VCaP (cell line): ENCODE measurements at regions not wholly inside any gene's neighbourhood (a gene's known extent, or its start where the extent isn't known, plus 50 kb on each side); places are given as distances from the start of the nearest gene placed in this dataset.
"Not testable (repeated sequence)": the region's sequence is repeated elsewhere in the genome, so short reads cannot be mapped to it uniquely, and the experiment has no call there.

Source experiments
- H3K27ac ChIP-seq: fragments of 450-650 bp; 2 replicates; pipeline ENCODE4 v1.5.1; 2017
- TF ChIP-seq, protein P1 (sequence below): fragments of 450-650 bp; conservative IDR thresholded peaks from 2 replicates; pipeline ENCODE4 v1.5.1; 2017; ENCODE audit warnings: mild to moderate bottlenecking, moderate library complexity

- TF ChIP-seq, protein P1, sequence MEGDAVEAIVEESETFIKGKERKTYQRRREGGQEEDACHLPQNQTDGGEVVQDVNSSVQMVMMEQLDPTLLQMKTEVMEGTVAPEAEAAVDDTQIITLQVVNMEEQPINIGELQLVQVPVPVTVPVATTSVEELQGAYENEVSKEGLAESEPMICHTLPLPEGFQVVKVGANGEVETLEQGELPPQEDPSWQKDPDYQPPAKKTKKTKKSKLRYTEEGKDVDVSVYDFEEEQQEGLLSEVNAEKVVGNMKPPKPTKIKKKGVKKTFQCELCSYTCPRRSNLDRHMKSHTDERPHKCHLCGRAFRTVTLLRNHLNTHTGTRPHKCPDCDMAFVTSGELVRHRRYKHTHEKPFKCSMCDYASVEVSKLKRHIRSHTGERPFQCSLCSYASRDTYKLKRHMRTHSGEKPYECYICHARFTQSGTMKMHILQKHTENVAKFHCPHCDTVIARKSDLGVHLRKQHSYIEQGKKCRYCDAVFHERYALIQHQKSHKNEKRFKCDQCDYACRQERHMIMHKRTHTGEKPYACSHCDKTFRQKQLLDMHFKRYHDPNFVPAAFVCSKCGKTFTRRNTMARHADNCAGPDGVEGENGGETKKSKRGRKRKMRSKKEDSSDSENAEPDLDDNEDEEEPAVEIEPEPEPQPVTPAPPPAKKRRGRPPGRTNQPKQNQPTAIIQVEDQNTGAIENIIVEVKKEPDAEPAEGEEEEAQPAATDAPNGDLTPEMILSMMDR, result no peak
These were observed 1194.5 kb downstream of the PLA2G4A start for GRCh38 chr1:188023206-188023605.

GRCh38 chr1:188027613-188028012 is 1198.9 kb downstream of the PLA2G4A start:
- TF ChIP-seq, protein P1, result no peak
- no peak overlapping the region for H3K27ac ChIP-seq

More at GRCh38 chr1:188023206-188023605, 1194.5 kb downstream of the PLA2G4A start:
- H3K27ac ChIP-seq, result no peak overlapping the region

DNA sequence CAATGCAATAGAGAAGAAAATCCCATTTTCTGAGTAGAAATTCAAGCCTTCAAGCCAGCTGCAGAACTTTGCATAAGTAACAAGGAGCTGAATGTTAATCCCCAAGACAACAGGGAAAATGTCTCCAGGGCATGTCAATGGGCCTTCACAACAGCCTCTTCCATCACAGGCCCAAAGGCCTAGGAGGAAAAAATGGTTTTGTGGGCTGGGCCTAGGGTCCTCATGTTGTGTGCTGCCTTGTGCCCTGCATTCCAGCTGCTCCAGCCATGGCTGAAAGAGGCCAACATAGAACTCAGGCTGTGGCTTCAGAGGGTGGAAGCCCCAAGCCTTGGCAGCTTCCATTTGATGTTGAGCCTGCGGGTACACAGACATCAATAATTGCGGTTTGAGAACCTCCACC is 1208.8 kb downstream of the PLA2G4A start:
- H3K27ac ChIP-seq, result not testable (repeated sequence)

DNA sequence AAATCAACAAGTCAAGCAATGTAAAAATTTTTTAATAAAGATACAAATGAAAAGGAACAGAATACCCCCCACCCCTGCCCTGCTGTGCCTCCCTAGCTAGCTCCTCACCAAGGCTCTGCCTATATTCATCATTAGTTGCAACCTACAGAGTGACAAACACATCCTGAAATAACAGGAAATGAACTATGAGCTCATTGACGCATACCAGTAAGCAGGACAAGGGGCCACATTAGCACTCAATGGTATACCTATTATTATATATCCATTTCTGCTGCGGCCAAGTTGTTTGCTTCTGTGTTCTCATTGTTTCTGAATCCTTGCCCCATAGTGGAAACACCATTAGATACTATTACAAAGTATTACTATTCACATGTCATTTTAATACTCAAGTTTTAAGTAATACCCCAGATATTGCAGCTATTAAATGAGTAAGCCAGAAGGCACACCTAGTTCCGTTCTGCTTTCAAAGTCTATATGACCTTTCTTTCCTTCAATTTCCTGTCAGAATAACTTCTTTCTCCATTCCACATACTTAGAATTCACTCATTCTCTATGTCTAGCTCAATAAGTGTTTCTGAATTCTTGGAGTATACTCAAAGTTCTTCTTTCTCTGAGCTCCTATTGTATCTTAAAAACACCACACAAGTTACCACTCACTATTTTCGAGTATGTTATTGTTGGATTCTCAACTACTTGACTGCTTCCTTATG is 1214.9 kb downstream of the PLA2G4A start:
- H3K27ac ChIP-seq, result no peak overlapping the region
- TF ChIP-seq, protein P1, result no peak

- H3K27ac ChIP-seq, result no peak overlapping the region
- TF ChIP-seq, protein P1, result no peak
These were observed 1221.5 kb downstream of the PLA2G4A start for GRCh38 chr1:188050250-188050649.

DNA sequence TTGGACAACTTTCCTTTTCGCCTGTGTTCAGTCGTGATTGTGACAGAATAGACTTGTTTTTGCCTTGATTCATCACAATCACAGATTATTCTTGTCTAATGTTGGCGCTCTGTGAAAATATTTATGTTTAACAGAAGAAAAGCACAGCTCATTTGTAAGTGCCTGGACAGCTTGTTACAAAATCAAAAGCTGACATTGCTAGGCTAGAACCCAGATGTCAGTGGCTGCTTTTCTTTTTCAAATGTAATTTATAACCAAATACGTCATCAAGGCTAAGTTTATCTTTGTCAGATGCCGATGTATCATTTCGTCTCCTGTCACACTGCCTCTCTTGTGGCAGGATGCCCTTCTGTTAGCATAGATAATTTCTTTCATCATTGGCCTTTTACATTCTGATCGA is 1227.3 kb downstream of the PLA2G4A start:
- H3K27ac ChIP-seq, result no peak overlapping the region
- TF ChIP-seq, protein P1, result no peak

- no peak overlapping the region for H3K27ac ChIP-seq
- TF ChIP-seq, protein P1, result no peak
These were observed 1230.1 kb downstream of the PLA2G4A start for GRCh38 chr1:188058801-188059200.

DNA sequence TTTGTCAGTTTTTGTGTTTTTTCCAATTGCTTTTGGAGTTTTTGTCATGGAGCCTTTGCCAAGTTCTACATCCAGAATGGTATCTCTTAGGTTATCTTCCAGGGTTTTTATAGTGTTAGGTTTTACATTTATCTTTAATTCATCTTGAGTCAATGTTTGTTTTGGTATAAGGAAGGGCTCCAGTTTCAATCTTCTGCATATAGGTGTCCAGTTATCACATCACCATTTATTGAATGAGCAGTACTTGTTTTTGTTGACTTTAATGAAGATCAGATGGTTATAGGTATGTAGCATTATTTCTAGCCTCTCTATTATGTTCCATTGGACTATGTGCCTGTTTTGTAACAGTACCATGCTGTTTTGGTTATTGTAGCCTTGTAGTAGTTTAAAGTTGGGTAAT is 1233.1 kb downstream of the PLA2G4A start:
- no peak overlapping the region for H3K27ac ChIP-seq

More for the DNA sequence above, 1233.1 kb downstream of the PLA2G4A start:
- TF ChIP-seq, protein P1, result no peak
